ENCODE measurements at regions not wholly inside any gene's neighbourhood (a gene's known extent, or its start where the extent isn't known, plus 50 kb on each side); places are given as distances from the start of the nearest gene placed in this dataset.
"Not testable (repeated sequence)": the region's sequence is repeated elsewhere in the genome, so short reads cannot be mapped to it uniquely, and the experiment has no call there.

DNA sequence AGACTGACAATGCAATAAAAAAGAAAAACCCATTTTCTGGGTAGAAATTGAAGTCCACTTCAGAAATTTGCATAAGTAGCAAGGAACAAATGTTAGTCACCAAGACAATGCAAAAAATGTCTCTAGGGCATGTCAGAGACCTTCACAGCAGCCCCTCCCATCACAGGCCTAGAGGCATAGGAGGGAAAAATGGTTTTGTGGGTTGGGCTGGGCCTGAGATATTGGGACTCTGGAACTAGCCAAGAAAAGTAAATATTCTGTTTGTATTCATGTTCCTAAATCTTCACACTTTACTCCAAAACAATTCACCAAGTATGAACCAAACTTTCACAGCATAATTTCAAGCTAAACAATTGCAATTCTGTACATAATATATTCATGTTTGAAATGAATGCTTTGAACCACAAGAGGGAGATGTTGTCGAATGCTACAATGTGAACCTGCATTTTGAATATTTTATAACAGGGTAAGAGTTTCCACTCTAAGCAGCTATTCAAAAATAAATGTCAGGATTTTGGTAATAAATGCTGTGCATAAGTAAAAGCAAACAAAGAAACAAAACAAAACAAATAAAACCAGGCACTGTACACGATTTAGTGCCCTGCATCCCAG is 429.2 kb downstream of the OTOL1 start:
- no peak for DNase-seq

- no peak for DNase-seq
These were observed 430.5 kb downstream of the OTOL1 start for GRCh38 chr3:161927131-161927530.

GRCh38 chr3:161939918-161940620 is 443.5 kb downstream of the OTOL1 start:
- no peak for DNase-seq

- no peak for DNase-seq
These were observed 444.0 kb downstream of the OTOL1 start for GRCh38 chr3:161940621-161940965.

DNA sequence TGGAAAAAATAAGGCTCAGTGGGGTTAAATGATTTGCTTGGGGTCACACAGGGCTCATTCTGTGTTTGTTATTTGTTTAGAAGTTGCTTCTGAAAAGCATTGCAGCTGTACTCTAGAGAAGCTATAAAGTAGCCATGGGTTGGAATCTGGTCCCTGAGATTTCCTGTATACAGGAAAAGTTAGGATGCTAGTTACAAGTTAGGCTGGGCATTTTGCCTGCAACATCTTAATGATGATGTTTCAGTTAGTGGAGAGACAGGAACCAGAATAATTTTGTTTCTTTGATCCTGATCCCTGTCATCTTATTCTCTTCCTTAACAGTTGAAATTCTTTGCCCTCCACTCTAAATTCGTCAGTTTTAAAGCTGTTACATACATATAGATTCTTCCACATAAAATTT is 445.3 kb downstream of the OTOL1 start:
- DNase-seq = no peak

DNA sequence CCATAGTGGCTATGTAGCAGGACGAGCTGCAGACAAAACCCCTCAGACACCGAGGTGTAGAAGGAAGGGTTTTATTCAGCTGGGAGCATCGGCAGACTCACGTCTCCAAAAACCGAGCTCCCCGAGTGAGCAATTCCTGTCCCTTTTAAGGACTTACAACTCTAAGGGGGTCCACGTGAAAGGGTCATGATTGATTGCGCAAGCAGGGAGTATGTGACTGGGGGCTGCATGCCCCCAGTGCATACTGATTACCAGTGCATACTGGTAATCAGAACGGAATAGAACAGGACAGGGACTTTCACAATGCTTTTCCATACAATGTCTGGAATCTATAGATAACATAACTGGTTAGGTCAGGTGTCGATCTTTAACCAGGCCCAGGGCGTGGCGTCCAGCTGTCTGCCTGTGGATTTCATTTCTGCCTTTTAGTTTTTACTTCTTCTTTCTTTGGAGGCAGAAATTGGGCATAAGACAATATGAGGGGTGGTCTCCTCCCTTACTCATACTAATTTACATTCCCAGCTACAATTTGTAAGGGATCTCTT is 447.3 kb downstream of the OTOL1 start:
- DNase-seq = not testable (repeated sequence)

DNA sequence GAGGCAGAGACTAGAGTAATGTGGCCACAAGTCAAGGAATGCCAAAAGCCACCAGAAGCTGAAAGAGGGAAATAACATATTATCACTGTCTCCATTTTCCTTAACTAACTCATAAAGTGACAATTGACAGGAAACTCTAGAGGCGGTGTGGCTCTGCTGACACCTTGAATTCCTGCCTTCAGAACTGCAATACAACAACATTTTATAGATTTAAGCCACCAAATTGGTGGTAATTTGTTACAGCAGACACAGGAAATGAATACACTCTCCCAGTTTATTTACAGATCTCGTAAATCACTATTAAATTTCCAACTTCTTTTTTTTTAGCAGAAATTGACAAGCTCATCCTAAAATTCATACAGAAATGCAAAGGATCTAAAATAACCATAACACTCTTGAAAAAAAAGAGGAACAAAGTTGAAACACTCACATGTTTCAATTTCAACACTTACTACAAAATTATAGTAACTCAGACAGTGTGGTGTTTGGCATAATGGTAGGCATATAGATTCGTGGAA is 449.9 kb downstream of the OTOL1 start:
- DNase-seq = no peak

- no peak for DNase-seq
These were observed 453.8 kb downstream of the OTOL1 start for GRCh38 chr3:161950318-161950868.

DNA sequence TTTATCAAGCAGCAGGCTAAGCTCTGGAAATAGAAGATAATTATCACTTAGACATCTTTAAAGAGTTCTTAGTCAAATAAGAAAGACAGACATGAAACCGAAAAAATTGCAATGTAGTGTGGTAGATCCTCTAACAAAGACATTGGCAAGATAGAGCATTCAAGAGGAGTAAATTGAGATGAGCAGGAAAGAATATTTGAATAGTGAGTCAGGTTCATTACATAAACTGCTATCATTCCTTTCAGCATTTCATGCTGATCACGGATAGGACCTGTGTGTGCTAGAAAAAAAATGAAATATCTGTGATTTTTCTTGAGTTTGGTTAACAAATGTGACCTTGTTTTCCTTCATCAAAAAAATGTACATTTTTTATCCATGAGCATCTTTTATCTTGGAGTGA is 460.9 kb downstream of the OTOL1 start:
- no peak for DNase-seq

- no peak for DNase-seq
These were observed 468.2 kb downstream of the OTOL1 start for GRCh38 chr3:161964857-161965256.

GRCh38 chr3:161969867-161970266 is 473.3 kb downstream of the OTOL1 start:
- no peak for DNase-seq

GRCh38 chr3:161975201-161975600 is 478.6 kb downstream of the OTOL1 start:
- DNase-seq = no peak

GRCh38 chr3:161977063-161977462 is 480.5 kb downstream of the OTOL1 start:
- DNase-seq = no peak

DNA sequence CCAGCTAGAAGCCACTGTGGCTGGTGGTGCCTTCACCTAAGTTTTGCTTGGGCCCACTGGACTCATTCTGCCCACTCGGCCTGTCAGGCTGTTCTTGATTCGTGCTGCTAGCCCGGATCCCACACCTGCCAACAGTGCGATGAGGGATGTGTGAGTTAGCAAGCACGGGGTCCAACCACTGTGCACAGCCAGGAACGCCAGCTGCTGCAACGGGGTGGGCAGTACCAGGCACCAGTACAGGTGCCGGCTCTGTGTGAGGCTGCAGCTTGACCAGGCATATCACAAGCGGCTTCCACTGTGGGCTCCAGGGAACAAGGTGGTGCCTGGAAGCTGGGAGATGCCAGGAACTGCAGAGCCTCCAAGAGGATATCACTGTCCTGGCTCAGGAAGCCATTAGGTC is 481.2 kb downstream of the OTOL1 start:
- DNase-seq = no peak

GRCh38 chr3:161987933-161988332 is 491.3 kb downstream of the OTOL1 start:
- DNase-seq = no peak

- no peak for DNase-seq
These were observed 492.4 kb downstream of the OTOL1 start for GRCh38 chr3:161989012-161989411.

DNA sequence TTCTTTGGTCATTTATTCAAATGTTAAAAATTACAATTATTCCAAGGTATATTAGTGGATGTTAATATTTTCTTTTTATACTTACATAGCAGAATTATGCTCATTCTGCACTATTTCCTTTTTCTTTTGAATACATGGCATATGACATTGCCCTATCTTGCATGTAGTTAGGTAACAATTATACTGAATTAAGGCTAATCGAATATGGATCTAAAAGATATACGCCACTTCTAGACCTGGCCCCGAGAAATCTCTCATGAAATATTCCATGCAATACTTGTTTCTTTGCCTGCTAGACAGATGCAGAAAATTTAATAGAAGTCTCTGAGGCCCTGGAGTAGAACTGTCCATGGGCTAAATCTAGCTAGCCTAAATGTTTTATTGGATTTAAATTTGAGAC is 493.4 kb downstream of the OTOL1 start:
- no peak for DNase-seq

GRCh38 chr3:161991901-161992540 is 495.4 kb downstream of the OTOL1 start:
- no peak for DNase-seq

DNA sequence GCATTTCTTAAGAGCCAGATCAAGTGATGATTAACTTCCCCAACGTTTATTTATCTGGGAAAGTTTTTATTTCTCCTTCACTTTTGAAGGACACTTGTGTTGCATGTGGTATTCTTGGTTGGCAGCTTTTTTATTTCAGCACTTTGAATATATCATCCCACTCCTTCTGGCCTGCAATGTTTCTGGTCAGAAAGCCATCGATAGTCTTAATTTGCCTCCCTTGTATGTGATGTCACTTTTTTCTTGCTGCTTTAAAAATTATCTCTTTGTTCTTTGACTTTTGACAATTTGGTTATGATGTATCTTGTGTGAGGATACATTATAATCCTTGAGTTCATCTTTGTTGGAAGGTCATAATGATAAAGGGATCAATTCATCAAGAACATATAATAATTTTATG is 503.2 kb downstream of the OTOL1 start:
- DNase-seq = no peak

- DNase-seq = no peak
These were observed 511.1 kb downstream of the OTOL1 start for GRCh38 chr3:162007722-162008121.

DNA sequence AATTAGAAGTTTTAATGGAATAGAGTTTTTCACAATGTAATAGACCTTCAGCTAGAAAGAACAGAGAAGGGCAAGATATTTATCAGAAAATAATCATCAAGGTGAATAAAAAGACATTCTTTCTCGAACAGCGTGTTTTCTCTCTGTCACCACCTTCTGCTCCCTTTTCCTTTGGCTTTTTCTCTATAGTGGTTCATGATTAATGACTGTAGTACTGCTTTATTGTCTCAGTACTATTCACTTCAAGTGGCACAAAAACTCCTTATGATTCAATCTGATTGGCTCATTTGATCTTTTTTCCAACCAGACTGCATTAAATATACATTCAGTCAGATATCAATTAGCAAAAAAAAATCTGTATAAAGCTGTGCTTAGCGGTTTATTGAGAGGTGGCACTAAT is 516.0 kb downstream of the OTOL1 start:
- no peak for DNase-seq

- DNase-seq = no peak
These were observed 517.7 kb downstream of the OTOL1 start for GRCh38 chr3:162014284-162014683.

DNA sequence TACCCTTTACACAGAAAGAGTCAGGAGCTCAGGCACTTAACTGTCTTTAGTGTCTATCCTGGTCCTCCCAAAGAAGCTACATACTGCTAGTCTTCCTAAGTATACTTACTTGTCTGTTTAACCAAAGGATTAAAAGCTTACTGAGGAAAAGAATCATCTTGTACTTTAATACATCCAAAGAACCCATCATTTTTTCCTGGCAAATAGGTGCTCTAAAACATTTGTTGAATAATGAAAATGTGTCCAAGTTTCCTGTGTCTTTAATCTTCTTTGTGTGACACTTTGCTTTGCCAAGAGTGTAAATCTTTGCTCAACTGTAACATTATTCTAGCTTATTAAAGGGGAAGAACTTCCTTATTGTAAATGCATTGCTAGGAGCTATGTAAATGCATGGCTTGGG is 519.2 kb downstream of the OTOL1 start:
- DNase-seq = no peak

DNA sequence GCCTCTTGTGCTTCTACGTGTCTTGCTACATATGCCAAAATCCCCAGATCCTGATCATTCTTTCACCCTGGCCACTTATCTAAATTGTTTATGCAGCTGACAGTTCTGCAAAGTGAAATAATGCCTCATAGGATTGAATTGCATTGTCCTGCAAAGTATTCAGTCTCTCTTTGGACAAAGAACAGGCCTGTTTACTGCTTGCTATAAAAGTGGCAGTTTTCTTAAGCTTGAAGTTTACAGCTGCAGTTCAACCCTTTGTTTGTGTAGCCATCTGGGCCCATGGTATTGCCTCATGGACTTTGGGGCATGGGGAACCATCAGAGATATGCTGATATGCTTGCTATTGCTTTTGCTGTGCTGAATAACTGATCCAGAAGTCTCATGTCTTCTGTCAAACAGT is 523.2 kb downstream of the OTOL1 start:
- DNase-seq = no peak

All from stimulated activated naive CD4-positive, alpha-beta T cell (primary cell).